ENCODE measurements at regions not wholly inside any gene's neighbourhood (a gene's known extent, or its start where the extent isn't known, plus 50 kb on each side); places are given as distances from the start of the nearest gene placed in this dataset.

DNA sequence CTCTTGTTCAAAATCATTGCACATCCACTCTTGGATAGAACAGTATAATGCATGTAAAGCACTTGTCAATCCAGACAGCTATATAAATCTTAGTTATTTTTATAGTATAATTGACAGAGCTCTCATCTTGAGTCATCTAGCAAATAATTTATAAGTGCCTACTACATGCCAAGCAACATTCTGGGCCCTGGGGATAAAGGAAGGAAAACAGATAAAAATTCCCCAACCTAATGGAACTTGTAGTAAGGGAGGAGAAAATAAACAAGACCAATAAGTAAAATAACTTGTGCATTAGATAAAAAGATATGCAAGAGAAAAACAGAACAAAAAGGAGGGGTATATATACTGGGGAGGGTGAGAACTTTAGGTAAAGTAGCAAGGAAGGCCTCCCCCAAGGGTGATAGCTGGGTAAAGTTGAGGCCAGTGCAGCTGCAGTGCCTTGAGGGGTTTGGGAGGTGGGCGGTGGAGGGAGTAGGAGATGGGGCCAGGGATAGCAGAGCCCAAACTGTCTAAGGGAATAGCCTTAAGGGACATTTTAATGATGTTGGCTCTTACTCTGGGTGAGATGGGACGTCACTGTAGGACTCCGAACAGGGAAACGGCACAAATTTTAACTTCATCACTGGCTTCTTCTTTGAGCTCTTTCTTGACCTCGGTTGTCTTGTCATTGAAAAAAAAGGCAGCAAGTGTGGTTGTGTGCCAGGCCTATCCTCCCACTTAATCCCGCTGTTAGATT is 79.3 kb upstream of the SEC61G start:
- no peaks in the 10 kb centered on the region for H3K4me1 ChIP-seq (ENCODE audit: control insufficient read depth, insufficient read depth, low read length)
- H3K4me2 ChIP-seq (ENCODE audit: control insufficient read depth, insufficient read depth): no peak overlapping the region
- no peaks in the 10 kb centered on the region for H3K79me2 ChIP-seq (ENCODE audit: control insufficient read depth, insufficient read depth, low read length)
- ChIA-PET POLR2A (no interaction called here), RAD21 (ENCODE audit: unreplicated experiment) (interaction anchor here (1.3 kb wide), 1 partner anchor 49 kb away, joined by 4 read pairs; no protein-coding TSS in a partner anchor), SMC1A (ENCODE audit: uncharacterized antibody, unreplicated experiment) (interaction anchor here (1.0 to 2.7 kb wide), 3 partner anchors 10 to 417 kb away, joined by 3 to 7 read pairs (median 5); no protein-coding TSS in a partner anchor), CTCF (interaction anchor here (1.3 to 2.3 kb wide), 3 partner anchors 15 to 417 kb away, joined by 3 to 9 read pairs (median 6); no protein-coding TSS in a partner anchor)
- in situ Hi-C loops (cut with MboI): no loop called here
- H2AFZ ChIP-seq (ENCODE audit: control insufficient read depth, low read depth, low read length): no peak overlapping the region
- H3K36me3 ChIP-seq (ENCODE audit: control insufficient read depth in 2 of 2, insufficient read depth in 2 of 2, low read length in 1 of 2): no peaks in the 10 kb centered on the region
- no TSS peak for BruUV-seq (replicated peaks)
- H3K27ac ChIP-seq (ENCODE audit: control insufficient read depth, insufficient read depth): no peak overlapping the region
- DNase-seq (ENCODE audit: low read depth, low spot score): no peak
- no peaks in the 10 kb centered on the region for H3K27me3 ChIP-seq (replicated peaks in 1 of 2; ENCODE audit: control insufficient read depth in 2 of 2, insufficient read depth in 2 of 2, low read length in 1 of 2)
- no peaks in the 10 kb centered on the region for H4K20me1 ChIP-seq (ENCODE audit: control insufficient read depth, insufficient read depth)
- no peak overlapping the region for H3K4me3 ChIP-seq
- TF ChIP-seq HDAC6 (IDR thresholded peaks at IDR 0.05; ENCODE audit: unreplicated experiment) (no peak), IKZF1 (conservative IDR thresholded peaks at IDR 0.05) (no peak), CBX5 (IDR thresholded peaks at IDR 0.05; ENCODE audit: low read depth) (no peak), PAX8 (IDR thresholded peaks at IDR 0.05) (no peak), STAT3 (IDR thresholded peaks at IDR 0.05; ENCODE audit: low read depth, low read length) (no peak), FOS (IDR thresholded peaks at IDR 0.05; ENCODE audit: borderline replicate concordance, extremely low read depth, insufficient read length) (no peak), FOXK2 (IDR thresholded peaks at IDR 0.05) (no peak), BHLHE40 (IDR thresholded peaks at IDR 0.05; ENCODE audit: borderline replicate concordance in 1 of 2, low read depth in 2 of 2, low read length in 1 of 2) (no peak), WRNIP1 (IDR thresholded peaks at IDR 0.05; ENCODE audit: borderline replicate concordance, low read depth, low read length) (no peak), MXI1 (IDR thresholded peaks at IDR 0.05; ENCODE audit: low read depth, low read length) (no peak)
- ATAC-seq: no peak
- no peak overlapping the region for H3K9ac ChIP-seq (ENCODE audit: control insufficient read depth, insufficient read depth, low read length)
- 54% methylated on average over 6 of the region's 6 CpGs for WGBS (ENCODE audit: insufficient coverage, insufficient replicate concordance, low lambda C conversion rate, missing lambda C conversion rate)
- no peaks in the 10 kb centered on the region for H3K9me3 ChIP-seq (replicated peaks; ENCODE audit: control insufficient read depth, insufficient read depth, low read length)
- intact Hi-C loops (cut with micrococcal nuclease; ENCODE audit: unreplicated experiment): no loop called here
- no peak for FAIRE-seq
